CD4-positive, alpha-beta T cell treated with Interleukin-1 beta for 1 hour (primary cell): ENCODE measurements at regions not wholly inside any gene's neighbourhood (a gene's known extent, or its start where the extent isn't known, plus 50 kb on each side); places are given as distances from the start of the nearest gene placed in this dataset.

Experiments
- DNase-seq, 2 donors: peaks; one replicate each; pipeline ENCODE4 v3.0.0-alpha.2; 2020 to 2022

DNA sequence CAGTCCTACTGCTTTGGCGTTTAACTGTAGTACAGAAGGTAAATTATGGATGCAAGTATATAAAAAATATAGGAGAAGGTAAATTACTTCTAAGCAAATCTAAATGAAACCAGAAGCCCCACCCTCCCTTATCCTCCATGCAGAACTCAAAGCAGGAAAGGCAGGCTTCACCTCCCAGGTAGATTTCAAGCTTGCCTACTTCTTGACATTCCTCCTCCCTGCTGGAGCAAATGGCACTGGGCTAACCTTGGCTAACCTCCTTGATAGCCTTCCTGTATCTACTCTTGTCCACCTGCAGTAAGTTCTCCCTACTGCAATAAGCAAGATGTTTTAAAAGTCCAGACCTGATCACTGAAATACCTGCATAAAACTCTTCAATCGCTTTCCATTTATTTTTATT, 396.0 kb downstream of the IRS2 start:
- DNase-seq = no peak

DNA sequence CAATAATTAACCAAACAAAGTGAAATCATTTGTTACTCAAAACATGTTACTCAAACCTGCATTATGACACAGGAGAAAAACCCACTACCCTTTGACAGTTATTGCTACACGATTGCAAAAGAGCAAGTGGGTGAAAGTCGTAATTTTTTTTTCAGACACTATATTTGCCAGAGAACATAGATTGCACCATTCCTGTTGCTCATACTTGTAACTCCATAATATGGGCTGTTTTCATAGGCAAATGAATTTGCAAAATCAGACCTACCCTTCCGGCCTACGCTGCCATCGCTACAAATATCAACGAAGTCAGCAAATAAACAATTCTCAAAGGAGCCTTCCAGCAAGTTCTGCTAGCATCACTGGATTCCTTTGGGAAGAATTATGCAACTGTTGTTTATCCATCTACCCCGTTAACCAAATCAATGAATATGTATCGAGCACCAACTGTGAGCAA, 396.5 kb downstream of the IRS2 start:
- DNase-seq = peak in 1 of 2 donors; percentile 37

DNA sequence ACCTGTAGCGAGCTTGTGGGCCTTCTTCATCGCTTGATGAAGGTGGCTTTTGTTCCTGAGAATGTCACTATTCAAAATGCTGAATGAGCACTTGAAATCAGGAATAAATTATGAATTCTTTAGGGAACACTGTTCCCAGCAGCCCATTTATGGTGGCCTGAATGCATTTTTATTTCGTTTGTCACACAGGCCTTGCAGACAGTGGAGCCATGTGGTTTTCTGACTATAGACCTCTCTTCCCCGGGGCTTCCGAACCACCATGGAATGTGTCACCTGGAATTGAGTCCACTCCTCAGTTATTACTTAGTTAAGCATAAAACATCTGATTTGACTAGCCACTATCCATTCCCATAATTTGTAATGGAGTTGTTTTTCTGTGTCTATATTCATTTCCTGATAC, 396.9 kb downstream of the IRS2 start:
- no peak for DNase-seq

DNA sequence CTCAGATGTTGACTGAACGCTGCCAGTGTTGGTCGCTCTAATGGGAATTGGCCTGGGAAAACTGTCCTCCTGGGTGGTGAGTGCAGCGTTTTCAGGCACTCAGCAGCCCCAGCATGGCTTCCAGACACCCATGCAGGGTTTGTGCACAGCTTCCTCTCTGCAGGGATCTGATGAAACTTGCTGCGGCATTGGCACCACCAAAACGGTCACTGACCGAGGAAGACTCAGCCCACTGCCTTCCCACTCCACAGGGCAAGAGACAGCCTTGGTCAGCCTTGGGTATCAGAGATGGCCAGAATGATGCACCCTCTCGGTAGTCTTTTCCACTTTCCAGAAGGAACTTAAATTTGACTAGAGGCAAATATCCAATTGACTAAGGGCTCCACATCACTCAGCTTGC, 398.9 kb downstream of the IRS2 start:
- peak in 1 of 2 donors; percentile 13 for DNase-seq

DNA sequence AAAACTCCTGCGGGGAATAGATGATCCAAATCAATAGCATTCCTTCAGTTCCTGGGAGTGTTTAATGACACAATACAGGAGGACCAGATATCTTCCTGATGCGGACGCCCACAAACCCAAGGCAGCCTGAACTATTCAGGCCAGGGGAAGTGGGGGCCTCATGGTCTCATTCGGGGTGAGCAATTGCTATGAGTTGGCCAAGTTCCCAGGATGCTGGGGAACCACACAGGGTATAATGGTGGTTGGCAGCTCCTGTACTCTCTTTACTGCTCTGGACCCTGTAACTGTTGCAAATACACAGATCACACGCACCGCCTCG, 401.2 kb downstream of the IRS2 start:
- DNase-seq = no peak

DNA sequence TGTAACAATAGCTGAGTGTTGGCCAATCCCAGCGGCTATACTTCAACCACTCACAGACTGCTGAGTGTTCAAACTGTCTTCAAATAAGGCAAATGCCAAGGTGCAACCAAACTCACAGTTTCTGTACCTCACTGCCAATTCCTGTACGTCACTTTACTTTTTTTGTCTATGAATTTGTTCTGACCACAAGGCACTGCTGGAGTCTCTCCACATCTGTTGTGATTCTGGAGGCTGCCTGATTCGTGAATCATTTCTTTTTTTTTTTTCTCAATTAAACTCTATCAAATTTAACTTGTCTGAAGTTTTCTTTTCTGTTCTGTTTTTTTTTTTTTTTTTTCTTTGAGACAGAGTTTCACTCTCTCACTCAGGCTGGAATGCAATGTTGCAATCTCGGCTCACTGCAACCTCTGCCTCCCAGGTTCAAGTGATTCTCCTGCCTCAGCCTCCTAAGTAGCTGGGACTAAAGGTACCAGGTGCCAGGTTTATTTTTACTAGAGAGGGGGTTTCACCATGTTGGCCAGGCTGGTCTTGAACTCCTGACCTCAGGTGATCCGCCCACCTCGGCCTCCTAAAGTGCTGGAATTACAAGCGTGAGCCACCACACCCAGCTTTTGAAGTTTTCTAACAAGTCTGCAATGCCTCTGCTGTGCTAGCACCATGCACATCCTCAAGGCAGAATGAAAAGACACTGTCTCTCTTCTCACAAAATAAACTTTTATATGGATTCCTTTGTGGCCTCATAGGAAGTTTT, 401.7 kb downstream of the IRS2 start:
- no peak for DNase-seq

DNA sequence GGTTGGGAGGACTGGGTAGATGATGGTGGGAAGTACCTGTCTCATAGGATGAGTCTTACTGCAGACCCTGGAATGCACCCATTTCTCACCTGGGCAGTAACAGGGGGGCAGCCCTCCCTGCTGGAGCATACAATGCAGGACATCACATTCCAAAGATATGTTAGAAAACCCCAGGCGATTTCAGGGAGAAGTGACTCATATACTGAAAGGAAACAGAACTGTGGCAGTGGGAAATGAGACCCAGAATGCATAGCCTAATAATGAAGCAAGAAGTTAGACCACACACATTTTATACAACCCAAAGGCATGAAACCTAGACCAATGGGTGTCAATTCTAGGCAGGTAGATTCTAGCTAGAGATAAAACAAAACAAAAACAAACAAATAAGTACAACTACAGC, 402.7 kb downstream of the IRS2 start:
- no peak for DNase-seq

DNA sequence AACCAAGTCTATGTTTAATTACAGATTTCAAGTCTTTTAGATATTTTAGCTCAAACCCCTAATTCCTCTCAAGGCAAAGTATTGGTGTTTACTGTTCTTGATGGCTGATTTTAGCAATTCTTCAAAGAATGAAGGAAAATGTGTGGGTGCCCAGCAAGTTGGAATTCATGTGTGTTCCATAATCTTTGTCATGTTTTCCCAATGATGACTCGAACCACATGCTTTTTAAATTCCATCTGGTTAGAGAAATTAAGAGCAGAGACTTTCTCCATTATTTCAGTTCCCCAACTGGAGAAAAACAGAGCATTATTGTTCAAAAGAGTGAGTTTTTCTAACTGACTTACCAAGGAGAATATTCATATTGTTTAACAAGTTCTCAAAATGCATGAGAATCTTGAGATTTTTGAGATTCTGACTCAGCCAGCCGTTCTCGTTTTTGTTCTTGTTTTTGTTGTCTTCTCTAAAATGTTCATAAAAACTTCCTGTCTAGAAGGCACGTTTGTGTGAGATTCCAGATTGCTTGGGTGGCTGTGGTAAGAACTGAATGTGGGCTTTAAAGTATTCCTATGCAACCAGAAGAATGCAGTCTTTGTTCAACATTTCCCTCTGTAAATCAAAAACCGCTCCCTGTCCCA, 404.7 kb downstream of the IRS2 start:
- no peak for DNase-seq

DNA sequence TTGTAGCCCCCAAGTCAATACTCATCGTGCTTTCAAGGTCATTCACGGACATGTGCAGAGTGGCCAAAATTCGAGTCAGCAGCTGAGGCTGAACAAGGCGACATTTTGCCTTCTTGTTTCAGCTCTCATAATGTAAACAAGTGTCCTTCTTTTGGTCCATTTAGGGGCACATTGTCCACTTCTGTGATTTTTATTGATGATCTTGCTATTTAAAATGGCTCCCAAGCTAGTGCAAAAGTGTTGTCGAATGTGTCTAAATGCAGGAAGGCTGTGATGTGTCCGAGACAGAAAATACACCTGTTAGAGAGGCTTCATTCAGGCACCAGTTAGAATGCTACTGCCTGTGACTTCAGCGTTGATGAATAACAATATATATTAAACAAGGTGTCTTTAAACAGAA, 405.9 kb downstream of the IRS2 start:
- DNase-seq = no peak

DNA sequence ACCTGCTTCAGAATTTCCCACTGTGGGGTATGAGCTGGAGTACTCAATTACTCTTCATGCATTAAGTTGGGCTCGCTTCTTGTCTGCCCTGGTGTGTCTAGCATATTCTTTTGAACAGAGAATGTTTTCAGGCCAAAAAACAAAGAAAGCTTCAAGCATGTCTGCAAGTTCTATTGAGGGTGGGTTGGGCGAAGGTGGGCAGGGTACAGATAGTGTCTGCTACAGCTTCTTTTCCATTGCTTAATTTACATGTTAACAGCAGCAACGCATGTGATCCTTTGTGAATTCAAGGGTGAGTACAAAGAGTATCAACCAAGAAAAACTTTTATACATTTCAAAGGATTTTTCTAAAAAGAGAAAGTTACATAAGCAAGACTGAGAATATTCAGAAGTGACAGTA, 406.5 kb downstream of the IRS2 start:
- no peak for DNase-seq

DNA sequence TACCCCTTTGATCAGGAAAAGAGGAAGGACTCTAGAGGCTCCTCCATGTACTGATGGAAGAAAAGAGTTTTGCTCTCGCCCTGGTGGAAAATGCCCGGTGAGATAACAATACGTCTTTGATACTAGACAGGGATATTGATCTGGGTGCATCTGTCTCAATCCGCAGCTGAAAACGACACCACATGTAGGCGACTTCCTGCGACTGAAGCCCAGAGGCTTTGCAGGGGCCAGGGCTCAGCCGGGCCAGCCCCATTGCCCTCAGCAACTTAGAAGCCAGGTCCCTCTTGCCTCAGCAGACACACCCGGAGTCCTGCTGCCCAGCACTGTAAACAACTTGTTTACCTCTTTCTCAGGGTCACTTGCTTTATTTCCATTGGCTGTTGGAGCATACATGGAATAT, 409.4 kb downstream of the IRS2 start:
- DNase-seq = no peak

DNA sequence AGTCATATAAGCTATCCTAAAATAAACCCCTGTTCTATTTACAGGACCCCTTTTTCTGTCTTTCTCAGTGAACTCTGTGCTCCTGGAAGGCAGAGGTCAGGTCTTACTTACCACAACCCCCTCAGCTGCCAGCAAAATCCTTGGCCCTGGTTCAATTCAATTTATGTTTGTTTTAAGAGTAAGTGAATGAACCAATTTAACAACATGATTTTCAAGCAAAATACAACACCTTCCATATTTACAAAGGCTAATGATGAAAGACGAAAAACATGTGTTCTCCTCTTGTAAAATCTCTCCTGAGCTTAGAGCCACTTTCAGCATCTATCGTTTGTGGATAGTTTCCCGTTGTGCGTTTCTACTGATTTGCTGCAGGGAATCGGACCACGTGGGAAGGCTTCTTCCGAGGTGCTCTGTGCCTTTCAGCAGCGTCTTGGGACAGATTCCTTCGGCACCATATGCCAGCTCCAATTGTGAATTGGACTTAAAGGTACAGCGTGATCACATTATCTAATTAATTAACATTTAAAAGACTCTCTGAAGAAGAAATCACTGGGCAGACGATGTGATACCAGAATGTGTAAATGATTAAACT, 411.7 kb downstream of the IRS2 start:
- no peak for DNase-seq

DNA sequence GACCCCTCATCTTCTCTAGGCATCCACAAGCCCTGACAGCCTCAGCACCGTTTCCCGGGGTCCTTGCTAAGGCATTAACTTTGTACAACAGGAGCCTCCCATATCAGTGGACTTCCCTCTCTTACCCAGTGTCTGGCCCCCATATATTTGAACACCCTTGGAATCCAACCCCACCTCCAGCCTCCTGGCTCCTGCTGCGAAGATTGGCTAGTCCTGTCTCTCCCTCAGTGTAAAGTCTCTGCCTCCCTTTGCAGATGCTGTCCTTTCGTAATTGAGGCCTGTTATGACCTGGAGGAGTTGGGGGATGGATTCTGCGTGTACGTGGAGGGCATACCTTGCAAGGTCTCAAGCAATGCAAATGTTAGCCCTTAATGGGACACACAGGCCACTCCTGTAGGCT, 413.7 kb downstream of the IRS2 start:
- no peak for DNase-seq

DNA sequence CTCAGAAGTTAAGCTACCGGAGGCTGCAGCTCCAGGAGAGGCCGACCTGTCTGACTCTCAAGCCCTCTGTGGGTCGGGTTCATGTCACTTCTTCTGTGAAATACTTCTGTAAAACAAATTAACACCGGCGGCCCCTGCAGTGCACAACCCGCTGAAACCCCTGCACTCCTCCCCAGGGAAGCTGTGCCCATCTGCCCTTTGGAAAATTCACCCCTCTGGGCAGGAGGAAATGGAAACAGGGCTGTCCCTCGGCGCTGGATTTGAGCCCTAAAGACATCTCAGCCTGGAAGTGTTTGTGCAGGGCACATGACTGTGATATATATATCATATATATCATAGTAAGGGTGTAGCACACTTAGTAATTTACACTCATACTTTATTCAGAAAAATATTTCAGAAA, 415.3 kb downstream of the IRS2 start:
- no peak for DNase-seq

DNA sequence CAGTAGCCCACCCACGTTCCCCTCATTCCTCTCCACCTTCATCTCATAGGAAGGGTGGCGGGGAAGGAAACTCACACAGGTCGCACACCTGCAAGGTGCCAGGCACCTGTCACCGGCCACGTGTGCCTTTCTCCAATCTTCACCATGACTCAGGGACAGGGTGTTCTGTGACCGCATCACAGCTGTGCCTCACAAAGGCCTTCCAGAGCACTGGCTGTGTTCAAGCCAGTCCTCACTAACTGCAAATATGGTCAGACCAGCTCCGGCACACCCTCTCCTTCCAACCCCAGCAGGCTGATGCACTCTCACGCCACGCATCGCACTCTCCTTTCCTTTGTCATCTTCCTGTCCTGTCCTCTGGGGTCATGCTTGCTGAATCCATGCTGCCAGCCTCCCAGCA, 415.9 kb downstream of the IRS2 start:
- no peak for DNase-seq

DNA sequence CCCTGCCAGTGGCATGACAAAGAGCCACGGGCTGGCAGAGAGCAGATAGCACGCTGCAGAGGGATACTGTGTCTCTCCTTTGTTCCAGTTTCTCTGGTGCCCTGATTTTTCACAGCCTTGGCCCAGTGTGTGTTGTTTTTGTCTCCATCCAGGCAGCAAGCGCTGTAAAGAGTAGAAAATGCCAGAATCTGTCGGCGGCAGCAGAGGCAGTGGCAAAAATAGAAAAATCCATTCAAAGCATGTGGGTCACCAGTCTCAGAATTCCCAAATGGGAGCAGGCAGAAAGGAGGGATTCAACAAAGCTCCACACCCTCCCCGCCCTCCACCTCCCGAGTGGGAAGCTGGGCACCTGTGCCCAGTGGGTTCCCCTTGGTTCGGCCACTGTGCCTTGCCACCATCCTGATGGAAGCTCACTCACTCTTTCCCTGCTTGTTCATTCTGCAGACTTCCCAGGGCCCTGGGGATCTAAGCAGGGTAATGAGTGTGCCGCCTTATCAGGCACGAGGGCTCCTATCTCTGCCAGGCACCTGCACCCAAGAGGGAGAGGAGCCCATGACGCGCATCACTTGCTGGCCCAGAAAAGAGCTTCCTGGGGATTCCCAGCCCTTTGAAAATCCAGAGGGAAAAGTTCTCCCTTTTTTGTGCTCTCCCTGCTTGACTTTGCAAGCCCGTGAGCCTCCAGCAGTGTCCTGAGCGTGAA, 416.9 kb downstream of the IRS2 start:
- DNase-seq = no peak

DNA sequence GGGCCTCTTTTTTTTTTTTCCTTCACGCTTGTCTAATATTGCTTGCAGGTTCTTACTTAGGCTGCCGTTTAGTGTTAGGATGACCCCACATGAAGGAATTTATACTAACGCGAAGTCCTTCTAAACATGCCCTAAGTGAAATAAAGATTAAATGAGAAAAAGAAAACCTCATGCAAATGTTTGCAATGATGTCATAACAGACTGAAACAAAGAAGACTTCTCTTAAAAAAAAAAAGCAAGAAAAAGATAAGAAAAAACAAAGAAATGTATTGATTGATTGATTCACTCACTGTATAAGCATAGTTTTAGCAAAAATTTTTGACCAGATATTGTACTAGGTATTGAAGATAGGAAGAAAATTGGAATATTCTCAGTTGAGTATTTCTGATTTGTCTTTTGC, 418.2 kb downstream of the IRS2 start:
- no peak for DNase-seq

DNA sequence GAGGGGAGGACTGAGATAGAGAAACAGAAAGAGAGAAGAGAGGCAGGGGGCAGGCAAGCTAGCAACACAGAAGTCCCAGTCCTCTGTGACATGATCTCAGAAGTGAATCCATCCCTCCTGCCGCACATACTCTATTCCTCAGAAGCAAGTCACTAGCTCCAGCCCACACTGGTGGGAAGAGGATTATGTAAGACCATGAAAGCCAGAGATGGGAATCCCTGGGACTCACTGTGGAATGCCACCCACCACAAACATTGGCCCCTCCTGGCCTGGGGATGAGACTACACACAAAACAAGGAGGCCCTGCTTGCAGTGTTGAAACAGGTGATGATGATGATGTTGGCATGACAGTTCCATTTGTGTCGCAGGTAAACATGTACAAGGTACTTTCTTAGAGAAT, 419.9 kb downstream of the IRS2 start:
- DNase-seq = no peak

DNA sequence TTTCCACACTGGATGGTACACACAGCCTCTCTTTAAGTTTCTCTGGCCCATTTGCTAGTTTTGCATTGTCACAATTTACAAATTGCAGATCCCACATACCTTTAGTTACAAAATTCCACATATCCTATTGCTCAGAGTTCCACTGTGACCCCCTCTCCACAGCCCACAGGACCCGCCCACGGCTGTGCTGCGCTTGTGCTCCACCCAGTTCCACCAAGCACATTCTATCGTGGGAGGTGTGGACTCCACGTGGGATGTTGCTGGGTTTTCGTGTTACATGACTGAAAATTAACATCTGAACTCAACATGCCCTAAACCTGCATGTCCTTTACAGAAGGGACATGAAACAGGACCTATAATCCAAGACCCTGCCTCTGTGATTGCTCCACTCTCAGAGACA, 423.0 kb downstream of the IRS2 start:
- no peak for DNase-seq

DNA sequence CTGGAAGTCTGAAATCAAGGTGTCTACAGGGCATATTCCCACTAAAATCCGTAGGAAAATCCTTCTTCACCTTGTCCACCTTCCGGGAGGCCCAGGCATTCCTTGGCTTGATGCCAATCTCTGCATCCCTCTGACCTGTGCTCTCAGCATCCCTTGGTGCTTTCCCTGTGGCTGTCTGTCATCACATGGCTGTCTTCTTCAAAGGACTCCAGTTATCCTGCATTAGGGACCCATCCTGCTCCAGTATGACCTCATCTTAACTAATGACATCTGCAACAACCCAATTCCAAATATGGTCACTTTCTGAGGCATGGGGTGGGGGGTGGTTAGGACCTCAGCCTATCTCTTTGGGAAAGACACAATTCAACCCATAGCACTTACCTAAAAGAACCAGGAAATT, 423.8 kb downstream of the IRS2 start:
- no peak for DNase-seq

DNA sequence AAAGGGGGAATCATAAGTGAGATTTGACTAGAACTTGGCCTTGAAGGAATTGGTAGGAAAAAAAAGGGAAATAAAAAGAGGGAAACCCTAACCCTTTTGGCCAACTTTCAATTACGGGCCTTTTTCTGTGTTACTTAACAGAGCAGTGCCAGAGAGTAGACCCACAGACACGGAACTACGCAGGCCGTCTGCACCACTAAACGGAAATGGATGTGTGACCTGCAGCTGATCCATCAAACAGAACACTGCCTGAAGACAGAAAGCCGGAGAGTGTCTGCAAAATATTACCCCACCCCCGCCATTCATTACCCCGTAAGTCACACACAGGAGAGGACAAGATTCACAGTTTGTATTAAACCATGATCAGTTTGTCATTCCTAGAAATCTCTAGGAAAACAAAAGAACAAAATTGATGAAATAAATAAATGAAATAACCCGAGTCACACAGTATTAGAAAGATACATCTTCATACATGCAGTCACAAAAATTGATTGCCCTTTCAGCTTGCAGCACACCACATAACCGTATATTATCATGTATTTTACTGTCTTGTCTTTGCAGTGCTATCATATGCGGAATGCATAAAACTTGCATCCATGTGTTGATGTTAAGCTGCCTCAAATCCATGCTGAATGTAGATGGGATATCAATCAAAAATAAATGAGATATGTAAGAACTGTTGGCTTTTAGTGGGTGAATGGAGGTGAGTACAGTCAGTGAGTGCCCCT, 424.7 kb downstream of the IRS2 start:
- DNase-seq = peak in 1 of 2 donors; percentile 19

DNA sequence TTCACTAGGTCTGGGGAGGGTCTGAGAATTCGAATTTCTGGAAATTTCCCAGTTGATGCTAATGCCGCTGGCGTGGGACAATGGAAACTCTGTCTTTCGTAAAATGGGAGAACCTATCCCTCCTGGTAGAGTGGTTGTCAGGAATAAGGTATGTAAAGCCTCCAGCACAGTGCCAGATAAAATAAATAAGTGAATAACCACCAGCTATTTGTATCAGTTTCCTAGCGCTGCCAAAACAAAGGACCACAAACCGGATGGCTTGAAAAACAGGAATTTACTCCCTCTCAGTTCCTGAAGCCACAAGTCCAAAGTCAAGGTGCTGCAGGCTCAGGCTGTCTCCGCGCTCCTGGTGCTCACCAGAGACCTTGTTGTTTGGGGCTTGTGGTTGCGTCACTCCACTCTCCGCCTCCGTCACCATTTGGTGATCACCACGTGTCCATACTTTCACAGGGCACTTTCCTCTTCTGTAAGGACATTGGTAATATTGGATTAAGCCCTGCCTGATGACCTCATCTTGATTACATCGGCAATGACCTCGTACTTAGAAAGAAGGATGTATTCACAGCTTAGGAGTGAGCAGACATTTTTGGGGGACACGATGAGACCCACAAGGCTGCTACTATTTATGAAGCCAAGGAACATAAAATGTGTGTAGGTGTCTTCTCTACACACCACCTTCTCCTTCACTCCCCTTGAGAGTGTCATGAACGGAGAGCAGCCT, 428.5 kb downstream of the IRS2 start:
- DNase-seq = no peak
